ENCODE measurements at regions not wholly inside any gene's neighbourhood (a gene's known extent, or its start where the extent isn't known, plus 50 kb on each side); places are given as distances from the start of the nearest gene placed in this dataset.
"Not testable (repeated sequence)": the region's sequence is repeated elsewhere in the genome, so short reads cannot be mapped to it uniquely, and the experiment has no call there.

DNA sequence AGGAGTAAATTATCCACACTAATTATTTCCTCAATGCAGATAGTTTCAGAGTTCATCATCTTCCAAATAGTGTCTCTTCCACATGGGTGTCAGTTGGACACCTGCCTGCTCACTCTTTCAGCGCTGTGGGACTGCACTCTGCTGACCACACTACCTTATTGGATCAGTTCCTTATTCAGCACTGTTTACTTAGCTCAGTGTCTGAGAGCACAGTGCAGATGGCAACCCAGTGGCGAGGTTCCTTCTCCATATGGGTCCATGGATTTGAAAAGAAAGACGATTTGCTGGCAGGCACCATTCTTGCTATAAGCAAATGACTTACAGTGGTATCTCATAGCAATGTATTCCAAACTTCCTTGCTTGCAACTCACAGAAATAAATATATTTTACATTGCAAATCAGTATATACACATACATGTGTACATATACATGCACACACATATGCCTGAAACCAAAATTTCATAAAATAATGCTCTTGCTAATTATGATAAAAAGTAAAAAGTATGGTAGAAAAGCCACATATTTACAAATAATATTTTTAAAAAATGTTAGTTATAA is 354.8 kb downstream of the INSIG2 start:
- no peak for DNase-seq

- DNase-seq: no peak
These were observed 353.8 kb downstream of the INSIG2 start for GRCh38 chr2:118442046-118442445.

GRCh38 chr2:118440404-118441098 is 352.3 kb downstream of the INSIG2 start:
- no peak for DNase-seq

DNA sequence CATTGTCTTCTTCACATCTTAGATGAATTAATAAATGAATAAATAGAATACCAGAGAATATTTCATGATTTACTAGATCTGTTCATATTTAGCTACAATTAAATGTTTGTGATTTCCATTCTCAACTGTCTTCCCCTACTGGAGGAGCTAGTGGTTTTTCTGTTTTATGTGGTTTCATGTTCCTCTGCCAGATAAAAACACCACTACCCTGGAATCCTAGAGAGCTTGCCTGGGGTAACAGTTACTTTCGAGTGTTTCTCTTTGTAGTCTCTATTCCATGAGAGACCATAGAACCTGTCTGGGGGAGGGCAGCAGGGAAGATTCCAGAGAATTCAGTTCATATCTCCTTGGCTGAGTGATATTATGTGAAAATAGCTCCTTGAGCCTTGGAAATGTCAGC is 349.2 kb downstream of the INSIG2 start:
- DNase-seq: no peak

- no peak for DNase-seq
These were observed 343.7 kb downstream of the INSIG2 start for GRCh38 chr2:118431997-118432396.

DNA sequence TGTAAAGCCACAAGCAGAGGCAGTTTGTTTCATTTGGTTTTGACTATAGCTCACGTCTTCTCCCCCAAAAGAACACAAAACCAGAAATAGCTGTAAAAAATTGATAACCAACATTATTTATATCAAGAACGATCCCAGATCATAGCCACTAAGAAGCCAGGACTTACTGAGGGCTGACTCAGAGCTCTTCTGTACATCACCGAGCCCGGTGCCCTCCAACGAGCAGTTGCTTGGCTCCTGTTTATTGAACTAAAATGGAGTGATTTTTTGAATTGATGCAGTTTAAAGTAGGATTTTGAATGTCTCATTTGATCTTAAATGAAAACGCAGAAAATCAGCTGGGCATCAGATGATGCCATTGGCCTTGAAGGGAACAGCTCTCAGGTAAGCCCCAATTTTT is 343.3 kb downstream of the INSIG2 start:
- DNase-seq: no peak

- DNase-seq: no peak
These were observed 342.9 kb downstream of the INSIG2 start for GRCh38 chr2:118431165-118431517.

GRCh38 chr2:118430510-118431164 is 342.4 kb downstream of the INSIG2 start:
- no peak for DNase-seq

DNA sequence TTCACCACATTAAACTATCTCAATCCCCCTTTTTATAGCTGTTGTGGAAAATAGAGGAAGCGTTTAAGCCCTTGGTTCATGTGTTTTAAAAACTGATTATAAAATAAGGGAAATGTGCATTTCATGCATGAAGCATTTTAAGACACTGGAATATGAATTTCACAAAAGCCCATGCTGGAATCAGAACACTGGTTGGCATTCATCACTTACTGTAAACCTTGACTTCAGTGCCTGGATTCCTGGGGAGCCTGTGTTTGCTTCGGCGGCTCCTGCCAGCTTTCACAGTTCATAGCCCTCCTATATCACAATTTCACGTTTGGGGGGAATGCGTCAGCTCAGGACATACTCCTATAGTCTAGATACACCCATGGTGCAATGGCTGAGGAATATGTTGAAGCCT is 336.9 kb downstream of the INSIG2 start:
- DNase-seq: no peak

DNA sequence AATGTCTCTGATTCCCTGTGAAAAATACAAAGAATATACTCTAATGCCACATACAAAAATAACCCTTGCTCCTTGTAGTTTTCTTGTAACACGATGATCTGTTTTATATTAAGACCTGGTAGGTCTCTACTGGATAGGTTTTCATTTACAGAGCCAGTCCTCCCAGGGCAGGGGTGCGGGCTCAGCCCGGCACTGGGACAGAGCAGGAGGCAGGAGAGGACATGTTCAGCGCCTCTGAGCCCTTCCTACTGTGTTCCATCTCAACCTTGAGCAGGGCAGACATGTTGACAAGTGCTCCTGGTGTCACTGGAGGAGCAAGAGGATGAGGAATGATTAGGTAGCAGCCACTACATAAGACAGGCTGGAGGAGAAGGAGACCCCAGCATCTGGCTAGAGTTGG is 335.5 kb downstream of the INSIG2 start:
- no peak for DNase-seq

DNA sequence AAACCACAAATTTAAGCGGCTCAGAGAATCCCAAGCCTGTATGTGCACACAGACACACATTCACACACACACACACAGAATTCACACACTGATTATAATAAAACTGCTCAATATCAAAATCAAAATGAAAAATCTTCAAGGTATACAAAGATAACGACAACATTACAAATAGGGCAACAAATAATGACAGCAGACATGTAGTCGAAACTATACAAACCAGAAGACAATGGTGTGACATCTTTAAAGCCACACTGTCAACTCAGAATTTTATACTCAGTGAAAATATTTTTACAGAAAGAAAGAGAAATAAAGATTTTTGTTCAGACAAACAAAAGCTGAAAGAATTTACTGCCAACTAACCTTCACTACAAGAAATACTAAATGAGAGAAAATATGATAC is 333.4 kb downstream of the INSIG2 start:
- DNase-seq: no peak

- DNase-seq: no peak
These were observed 329.3 kb downstream of the INSIG2 start for GRCh38 chr2:118417406-118418120.

GRCh38 chr2:118415186-118415585 is 326.9 kb downstream of the INSIG2 start:
- DNase-seq: not testable (repeated sequence)

- no peak for DNase-seq
These were observed 315.6 kb downstream of the INSIG2 start for GRCh38 chr2:118403658-118404451.

GRCh38 chr2:118388771-118389170 is 300.5 kb downstream of the INSIG2 start:
- no peak for DNase-seq

- DNase-seq: no peak
These were observed 299.2 kb downstream of the INSIG2 start for GRCh38 chr2:118387509-118387908.

GRCh38 chr2:118386641-118387302 is 298.5 kb downstream of the INSIG2 start:
- no peak for DNase-seq

DNA sequence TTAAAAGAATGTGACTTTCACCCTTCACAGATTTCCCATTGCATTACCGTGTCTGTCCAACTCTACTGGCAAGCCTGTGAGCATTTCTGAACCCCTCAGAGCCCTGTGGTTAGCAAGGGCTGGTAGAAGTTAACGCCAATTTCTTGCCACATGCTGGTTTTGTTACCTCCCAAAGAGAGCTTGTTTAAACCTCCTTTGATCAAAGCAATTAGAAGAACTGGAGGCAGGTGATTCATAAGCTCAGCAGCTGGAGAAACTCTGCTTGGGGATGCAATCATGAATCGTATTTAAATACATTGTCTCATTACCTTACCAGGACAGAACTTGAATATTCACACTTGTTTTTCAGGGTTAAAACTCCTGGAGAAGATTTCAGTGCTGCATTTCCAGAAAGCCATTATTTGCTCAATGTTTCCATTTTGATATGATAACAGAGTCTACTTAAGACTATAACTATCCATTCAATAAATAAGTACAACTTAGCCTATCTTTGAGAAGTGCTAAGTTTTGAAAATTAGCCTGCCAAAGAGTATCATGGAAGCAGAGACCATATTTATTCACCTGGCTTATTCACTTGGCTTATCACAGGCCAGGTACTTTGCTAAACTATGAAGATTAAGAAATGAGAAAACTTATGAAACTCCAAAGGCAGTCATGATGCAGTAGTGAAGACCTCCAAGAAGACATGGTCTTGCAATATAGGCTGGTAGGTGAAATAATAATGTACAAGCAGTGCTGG is 292.8 kb downstream of the INSIG2 start:
- no peak for DNase-seq

DNA sequence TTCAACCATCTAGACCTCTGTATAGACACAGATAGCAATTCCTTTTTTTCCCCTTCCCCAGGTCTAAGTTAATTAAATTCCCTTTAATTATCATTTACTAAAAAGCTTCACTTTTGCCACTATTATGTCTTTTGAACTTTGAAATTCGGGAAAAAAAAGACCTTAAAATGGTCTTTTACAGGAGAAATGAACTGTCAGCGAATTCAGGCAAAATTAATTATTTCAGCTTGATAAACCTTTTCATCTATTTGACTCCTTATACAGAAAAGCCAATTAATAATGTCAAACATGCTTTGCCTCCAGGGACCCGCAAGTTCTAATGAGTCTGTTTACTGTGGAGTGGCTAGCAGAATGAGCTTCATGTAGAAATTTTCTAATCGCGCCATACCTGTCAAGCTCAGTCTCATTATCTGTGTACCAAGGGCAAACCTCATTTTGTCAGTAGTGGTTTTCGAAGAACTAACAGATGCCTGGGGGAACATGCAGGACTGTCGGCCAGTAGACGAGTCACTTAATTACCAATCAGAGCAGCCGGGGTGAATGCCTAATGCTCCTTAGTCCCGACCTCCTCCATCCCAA is 287.7 kb downstream of the INSIG2 start:
- no peak for DNase-seq

GRCh38 chr2:118374974-118375755 is 286.9 kb downstream of the INSIG2 start:
- no peak for DNase-seq

Measured in NCI-H1436 treated with DMSO at 0.1 percent for 48 hours (cell line).